Cardiac muscle cell (in vitro differentiated cells and primary cell): ENCODE measurements at regions not wholly inside any gene's neighbourhood (a gene's known extent, or its start where the extent isn't known, plus 50 kb on each side); places are given as distances from the start of the nearest gene placed in this dataset.
A peak's percentile ranks its signal among the peaks of the same experiment; 100 is the strongest.

ENCODE experiments used
- DNase-seq, 2 donors: peaks; one replicate each; pipeline versions ENCODE4 v3.0.0 to v3.0.0-alpha.2; 2010 to 2017; ENCODE audit warnings: low read depth in 1 of 2, low spot score in 1 of 2
- H3K27ac ChIP-seq: fragments of 200-600 bp; sonication (generic); 2 replicates; pipeline ENCODE4 v1.5.1; 2016
- H3K27me3 ChIP-seq: fragments of 200-600 bp; sonication (generic); 2 replicates; pipeline ENCODE4 v1.6.0; 2016; ENCODE audit warnings: control low read depth
- H3K36me3 ChIP-seq: fragments of 200-600 bp; sonication (generic); 2 replicates; pipeline ENCODE4 v1.5.1; 2016; ENCODE audit warnings: control low read depth
- H3K4me1 ChIP-seq: fragments of 200-600 bp; sonication (generic); 2 replicates; pipeline ENCODE4 v1.8.1; 2017; ENCODE audit warnings: low read depth, mild to moderate bottlenecking, mixed run types
- H3K4me3 ChIP-seq: fragments of 200-600 bp; sonication (generic); 2 replicates; pipeline ENCODE4 v1.5.1; 2016; ENCODE audit warnings: mild to moderate bottlenecking
- H3K9me3 ChIP-seq: fragments of 200-600 bp; sonication (generic); 2 replicates; pipeline ENCODE4 v1.5.1; 2017; ENCODE audit warnings: low read depth, mild to moderate bottlenecking, control low read depth
- TF ChIP-seq, protein P1 (sequence below): IDR thresholded peaks from 2 replicates; pipeline ENCODE4 v1.5.1; 2012; ENCODE audit warnings: low read depth, mild to moderate bottlenecking, low read length

DNA sequence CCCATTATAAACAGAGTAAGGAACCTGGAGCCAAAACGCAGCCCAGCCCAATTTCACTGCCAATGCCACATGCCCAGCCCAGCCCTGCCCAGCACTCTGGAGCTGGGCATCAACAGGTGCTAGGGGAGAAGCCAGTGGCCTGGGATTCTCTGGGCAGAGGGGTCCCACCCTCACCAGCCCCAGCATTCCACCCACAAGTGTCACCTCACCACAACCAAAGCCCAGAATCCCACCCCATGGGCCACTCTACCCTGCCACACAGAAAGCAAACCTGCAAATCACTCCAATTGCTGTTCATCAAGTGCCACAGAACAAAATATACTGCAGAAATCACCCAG lies 102.5 kb upstream of the CDH5 start:
- H3K9me3 ChIP-seq: no peaks in the 10 kb centered on the region
- H3K36me3 ChIP-seq: no peaks in the 10 kb centered on the region
- H3K27ac ChIP-seq: no peak overlapping the region
- no peaks in the 10 kb centered on the region for H3K4me1 ChIP-seq
- H3K4me3 ChIP-seq: no peak overlapping the region
- no peak for DNase-seq
- TF ChIP-seq, protein P1, sequence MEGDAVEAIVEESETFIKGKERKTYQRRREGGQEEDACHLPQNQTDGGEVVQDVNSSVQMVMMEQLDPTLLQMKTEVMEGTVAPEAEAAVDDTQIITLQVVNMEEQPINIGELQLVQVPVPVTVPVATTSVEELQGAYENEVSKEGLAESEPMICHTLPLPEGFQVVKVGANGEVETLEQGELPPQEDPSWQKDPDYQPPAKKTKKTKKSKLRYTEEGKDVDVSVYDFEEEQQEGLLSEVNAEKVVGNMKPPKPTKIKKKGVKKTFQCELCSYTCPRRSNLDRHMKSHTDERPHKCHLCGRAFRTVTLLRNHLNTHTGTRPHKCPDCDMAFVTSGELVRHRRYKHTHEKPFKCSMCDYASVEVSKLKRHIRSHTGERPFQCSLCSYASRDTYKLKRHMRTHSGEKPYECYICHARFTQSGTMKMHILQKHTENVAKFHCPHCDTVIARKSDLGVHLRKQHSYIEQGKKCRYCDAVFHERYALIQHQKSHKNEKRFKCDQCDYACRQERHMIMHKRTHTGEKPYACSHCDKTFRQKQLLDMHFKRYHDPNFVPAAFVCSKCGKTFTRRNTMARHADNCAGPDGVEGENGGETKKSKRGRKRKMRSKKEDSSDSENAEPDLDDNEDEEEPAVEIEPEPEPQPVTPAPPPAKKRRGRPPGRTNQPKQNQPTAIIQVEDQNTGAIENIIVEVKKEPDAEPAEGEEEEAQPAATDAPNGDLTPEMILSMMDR: no peak
- no peaks in the 10 kb centered on the region for H3K27me3 ChIP-seq

DNA sequence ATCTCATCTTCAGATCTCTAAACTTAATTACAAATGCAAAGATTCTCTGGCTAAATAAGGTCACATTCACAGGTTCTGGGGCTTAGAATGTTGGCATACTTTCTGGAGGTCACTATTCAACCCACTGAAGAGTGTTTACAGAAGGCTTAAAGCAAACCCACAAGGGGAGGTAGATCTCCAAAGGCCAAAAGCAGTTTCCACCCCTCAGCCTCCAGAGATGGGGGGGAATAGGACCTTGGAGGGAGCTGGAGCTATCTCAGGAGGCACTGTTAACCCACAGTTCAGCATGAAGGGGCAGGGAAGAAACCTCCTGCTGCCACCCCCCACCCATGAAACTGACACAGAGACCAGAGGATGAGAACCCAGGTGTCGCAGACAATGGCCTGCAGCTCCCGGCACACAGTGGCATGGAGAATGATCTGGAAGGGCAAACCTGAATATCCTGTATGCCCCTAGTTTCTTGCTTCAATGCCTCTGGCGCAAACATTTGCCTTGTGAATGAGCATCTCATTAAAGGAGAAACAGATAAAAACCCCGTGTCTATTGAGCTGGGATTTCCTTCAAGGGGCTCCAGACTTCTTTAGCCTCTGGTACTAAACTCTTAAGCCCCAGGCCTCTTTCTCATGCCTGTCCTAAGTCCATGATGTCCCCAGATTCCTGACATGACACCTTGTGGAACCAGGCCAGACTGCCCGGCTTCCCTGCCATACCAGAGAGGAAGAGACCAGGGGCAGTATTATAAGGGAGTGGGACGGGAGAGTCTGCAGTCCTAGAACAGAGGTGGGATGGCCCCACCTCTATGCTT lies 103.1 kb upstream of the CDH5 start:
- DNase-seq: no peak
- H3K27me3 ChIP-seq: no peaks in the 10 kb centered on the region
- no peaks in the 10 kb centered on the region for H3K36me3 ChIP-seq
- H3K4me3 ChIP-seq: no peak overlapping the region
- no peaks in the 10 kb centered on the region for H3K4me1 ChIP-seq
- H3K27ac ChIP-seq: no peak overlapping the region
- no peaks in the 10 kb centered on the region for H3K9me3 ChIP-seq
- TF ChIP-seq, protein P1: no peak

DNA sequence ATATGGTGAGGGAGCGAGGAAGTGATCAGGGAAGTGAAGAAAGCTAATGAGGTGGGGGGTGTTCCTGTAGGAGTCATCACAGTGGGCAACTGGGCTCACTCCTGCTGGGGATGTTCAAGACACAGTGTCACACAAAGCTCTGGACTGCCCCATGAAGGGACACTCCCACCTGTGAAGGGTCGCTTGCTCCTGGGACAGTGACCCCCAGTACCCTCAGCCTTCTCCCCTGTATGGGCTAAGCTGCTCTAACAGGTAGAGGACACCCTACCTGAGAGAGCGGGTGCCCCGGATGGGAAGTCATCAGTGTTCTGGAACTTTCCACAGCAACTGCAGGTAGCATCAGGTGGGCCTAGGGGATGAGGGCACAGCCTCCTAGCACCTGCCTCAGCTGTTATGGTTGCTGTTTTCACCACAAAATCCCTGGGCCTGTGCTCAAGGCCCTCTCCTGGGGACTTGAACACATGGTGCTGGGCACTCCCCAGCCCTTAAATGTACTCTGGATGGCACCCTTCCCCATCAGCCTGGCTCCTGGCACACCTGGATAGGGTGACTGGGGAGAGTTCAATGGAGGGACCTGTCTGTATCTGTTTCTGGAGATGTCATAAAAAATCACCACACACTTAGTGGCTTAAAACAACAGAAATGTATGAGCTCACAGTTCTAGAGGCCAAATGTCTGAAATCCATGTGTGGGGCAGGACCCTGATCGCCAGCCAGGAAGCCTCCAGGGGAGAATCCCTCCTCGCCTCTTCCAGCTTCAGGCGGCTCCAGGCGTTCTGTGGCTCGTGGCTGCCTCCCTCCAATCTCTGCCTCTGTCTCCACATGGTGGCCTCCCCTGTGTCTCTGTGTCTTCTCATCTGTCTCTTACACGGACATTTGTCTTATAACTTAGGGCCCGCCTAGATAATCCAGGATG lies 104.0 kb upstream of the CDH5 start:
- no peaks in the 10 kb centered on the region for H3K4me1 ChIP-seq
- peak in 1 of 2 donors; percentile 54 for DNase-seq
- H3K27me3 ChIP-seq: no peaks in the 10 kb centered on the region
- no peaks in the 10 kb centered on the region for H3K36me3 ChIP-seq
- no peak overlapping the region for H3K27ac ChIP-seq
- TF ChIP-seq, protein P1: no peak
- H3K9me3 ChIP-seq: no peaks in the 10 kb centered on the region
- H3K4me3 ChIP-seq: no peak overlapping the region

DNA sequence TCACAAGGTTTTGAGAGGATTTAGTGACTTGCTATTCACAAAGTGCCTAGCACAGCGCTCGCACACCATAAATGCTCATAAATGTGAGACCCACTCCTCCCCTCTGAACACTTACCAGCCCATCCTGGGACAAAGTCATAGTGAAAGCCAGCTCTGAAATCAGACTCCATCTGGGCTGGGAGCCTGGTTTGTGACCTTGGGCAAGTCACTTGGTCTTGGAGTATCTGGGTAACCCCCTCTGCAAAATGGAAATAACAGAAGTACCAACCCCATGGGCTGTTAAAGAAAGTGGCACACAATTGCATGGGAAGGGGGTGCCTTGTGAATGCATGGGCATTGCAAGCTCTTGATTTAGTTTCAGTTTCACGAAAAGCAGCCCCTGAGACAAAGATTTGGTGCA lies 104.7 kb upstream of the CDH5 start:
- H3K4me3 ChIP-seq: no peak overlapping the region
- no peaks in the 10 kb centered on the region for H3K27me3 ChIP-seq
- no peak overlapping the region for H3K27ac ChIP-seq
- no peaks in the 10 kb centered on the region for H3K4me1 ChIP-seq
- H3K9me3 ChIP-seq: no peaks in the 10 kb centered on the region
- TF ChIP-seq, protein P1: no peak
- DNase-seq: no peak
- no peaks in the 10 kb centered on the region for H3K36me3 ChIP-seq

DNA sequence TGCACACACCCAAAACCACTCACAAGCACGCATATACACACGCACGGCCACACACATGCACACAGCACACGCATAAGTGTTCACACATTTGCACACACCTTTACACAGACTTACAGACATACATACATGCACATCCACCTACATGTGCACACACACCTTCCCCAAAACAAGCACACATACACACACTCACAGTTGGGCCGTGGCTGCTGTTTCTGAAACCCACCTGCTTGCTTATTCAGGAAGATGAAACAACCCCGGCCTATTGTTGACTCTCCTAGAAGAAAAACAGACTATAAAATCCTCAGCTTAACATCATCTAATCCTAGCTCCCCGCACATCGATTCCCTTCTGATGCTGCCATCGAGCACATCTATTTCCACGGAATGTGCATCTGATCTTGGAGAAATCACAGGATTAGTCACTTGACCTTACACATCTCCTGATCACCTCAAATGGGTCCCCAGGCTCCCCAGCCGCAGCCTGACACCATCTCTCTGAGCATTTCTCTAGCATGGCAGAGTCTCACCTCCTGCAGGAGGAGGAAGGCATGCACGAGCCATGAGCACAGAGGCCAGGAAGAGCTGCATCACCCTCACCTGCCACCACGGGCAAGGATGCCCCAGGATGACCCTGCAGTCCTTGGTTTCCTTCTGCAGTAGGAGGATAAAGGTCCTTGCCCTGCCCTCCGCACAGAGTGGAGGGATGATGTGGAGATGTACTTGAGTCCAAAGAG lies 105.8 kb upstream of the CDH5 start:
- no peaks in the 10 kb centered on the region for H3K27me3 ChIP-seq
- TF ChIP-seq, protein P1: no peak
- H3K4me3 ChIP-seq: no peak overlapping the region
- DNase-seq: no peak
- H3K9me3 ChIP-seq: no peaks in the 10 kb centered on the region
- H3K4me1 ChIP-seq: no peaks in the 10 kb centered on the region
- no peaks in the 10 kb centered on the region for H3K36me3 ChIP-seq
- no peak overlapping the region for H3K27ac ChIP-seq
